ENCODE measurements at regions not wholly inside any gene's neighbourhood (a gene's known extent, or its start where the extent isn't known, plus 50 kb on each side); places are given as distances from the start of the nearest gene placed in this dataset.

DNA sequence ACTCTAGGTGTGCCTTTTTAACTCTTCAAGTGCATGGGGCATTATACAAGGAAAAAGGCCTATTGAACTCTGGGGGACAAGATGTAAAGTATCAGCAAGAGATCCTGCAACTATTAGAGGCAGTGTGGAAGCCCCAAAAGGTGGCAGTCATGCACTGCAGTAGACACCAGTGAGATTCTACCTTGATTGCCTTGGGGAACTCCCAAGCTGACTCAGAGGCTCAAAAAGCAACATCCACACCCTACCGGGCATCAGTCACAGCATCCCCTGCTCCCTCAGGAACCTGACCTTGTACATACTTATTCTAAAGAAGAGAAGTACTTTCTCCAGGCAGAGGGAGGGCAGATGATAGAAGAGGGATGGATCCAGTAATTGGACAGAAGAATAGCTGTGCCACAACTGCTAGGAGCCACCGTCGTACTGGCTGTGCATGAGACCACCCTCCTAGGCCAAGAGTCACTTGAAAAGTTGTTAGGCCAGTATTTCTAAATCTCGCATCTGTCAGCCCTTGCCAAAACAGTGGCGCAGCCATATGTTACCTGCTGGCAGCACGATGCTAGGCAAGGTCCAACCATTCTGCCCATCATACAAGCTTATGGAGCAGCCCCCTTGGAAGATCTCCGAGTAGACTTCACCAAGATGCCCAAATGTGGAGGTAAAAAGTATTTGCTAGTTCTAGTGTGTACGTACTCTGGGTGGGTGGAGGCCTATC lies 523.1 kb upstream of the FRG2C start:
- no peak overlapping the region for H3K4me3 ChIP-seq (ENCODE audit: low read depth, low read length)
- no peak for DNase-seq (ENCODE audit: low read depth)
- TF ChIP-seq, protein P1, sequence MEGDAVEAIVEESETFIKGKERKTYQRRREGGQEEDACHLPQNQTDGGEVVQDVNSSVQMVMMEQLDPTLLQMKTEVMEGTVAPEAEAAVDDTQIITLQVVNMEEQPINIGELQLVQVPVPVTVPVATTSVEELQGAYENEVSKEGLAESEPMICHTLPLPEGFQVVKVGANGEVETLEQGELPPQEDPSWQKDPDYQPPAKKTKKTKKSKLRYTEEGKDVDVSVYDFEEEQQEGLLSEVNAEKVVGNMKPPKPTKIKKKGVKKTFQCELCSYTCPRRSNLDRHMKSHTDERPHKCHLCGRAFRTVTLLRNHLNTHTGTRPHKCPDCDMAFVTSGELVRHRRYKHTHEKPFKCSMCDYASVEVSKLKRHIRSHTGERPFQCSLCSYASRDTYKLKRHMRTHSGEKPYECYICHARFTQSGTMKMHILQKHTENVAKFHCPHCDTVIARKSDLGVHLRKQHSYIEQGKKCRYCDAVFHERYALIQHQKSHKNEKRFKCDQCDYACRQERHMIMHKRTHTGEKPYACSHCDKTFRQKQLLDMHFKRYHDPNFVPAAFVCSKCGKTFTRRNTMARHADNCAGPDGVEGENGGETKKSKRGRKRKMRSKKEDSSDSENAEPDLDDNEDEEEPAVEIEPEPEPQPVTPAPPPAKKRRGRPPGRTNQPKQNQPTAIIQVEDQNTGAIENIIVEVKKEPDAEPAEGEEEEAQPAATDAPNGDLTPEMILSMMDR (IDR thresholded peaks at IDR 0.05; ENCODE audit: control insufficient read depth, extremely low read depth, insufficient read depth), result no peak

DNA sequence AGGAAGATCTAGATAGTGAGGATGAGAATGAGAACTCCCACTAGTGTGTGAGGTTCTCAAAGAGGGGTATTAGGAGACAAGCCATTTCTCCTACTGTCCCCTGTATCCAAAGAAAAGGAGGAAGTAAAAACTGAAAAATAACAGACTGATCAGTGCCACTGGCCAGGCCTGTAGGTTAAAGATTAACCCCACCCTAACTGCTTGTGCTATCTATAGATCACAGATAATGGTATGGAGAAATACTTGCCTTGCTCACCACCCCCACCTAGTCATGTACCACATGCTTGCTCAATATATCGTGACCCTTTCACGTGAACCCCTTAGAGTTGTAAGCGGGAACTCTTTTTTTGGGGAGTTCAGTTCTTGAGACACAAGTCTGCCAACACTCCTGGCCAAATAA lies 519.7 kb upstream of the FRG2C start:
- DNase-seq (ENCODE audit: low read depth), result no peak
- H3K4me3 ChIP-seq (ENCODE audit: low read depth, low read length), result no peak overlapping the region
- TF ChIP-seq, protein P1 (IDR thresholded peaks at IDR 0.05; ENCODE audit: control insufficient read depth, extremely low read depth, insufficient read depth), result no peak

DNA sequence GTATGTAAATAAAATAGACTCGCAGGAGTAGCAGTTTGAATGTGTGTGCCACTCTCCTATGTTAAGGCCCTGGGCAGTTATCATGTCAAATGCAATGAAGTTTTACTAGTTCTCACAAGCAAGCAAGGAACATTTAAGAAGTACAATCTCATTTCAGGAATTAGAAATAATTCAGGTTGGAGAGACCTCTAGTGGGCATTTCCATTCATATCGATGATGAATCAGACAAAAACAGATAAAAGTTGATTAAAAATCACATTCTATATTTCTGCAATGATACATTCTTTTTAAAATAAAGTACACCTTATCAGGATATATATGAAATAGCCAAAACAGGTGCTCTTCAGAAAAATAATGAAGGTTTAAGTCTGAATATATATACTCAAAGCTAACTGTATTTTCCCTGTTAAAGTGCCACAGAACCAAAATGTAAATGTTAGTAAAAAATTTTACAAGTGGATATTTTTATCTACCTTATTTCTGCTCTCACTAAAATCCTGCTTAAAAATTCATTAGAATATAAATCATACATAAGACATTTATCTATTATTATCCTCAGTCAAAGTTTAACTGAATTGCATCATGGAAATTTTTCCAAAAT lies 492.4 kb upstream of the FRG2C start:
- H3K4me3 ChIP-seq (ENCODE audit: low read depth, low read length), result no peak overlapping the region
- TF ChIP-seq, protein P1 (IDR thresholded peaks at IDR 0.05; ENCODE audit: control insufficient read depth, extremely low read depth, insufficient read depth), result peak; percentile 54
- DNase-seq (ENCODE audit: low read depth), result peak; percentile 11

DNA sequence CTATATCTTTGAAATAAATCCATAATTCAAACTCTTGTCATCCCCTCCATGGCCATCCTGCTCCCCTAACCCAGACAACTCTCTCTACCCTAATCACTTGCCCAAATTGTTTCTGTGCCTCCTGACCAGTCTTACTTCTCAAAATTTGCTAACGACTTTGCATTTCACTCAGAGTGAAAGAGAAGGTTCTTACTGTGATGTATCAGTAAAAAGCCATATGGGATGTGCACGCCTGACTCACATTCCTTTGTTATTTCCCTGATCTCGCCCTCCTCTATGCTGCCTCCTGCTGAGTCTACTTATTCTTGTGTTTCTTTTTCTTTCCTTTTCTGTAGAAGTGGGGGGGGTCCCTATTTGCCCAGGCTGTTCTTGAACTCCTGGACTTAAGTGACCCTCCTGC lies 487.2 kb upstream of the FRG2C start:
- DNase-seq (ENCODE audit: low read depth), result no peak
- TF ChIP-seq, protein P1 (IDR thresholded peaks at IDR 0.05; ENCODE audit: control insufficient read depth, extremely low read depth, insufficient read depth), result no peak
- no peak overlapping the region for H3K4me3 ChIP-seq (ENCODE audit: low read depth, low read length)

DNA sequence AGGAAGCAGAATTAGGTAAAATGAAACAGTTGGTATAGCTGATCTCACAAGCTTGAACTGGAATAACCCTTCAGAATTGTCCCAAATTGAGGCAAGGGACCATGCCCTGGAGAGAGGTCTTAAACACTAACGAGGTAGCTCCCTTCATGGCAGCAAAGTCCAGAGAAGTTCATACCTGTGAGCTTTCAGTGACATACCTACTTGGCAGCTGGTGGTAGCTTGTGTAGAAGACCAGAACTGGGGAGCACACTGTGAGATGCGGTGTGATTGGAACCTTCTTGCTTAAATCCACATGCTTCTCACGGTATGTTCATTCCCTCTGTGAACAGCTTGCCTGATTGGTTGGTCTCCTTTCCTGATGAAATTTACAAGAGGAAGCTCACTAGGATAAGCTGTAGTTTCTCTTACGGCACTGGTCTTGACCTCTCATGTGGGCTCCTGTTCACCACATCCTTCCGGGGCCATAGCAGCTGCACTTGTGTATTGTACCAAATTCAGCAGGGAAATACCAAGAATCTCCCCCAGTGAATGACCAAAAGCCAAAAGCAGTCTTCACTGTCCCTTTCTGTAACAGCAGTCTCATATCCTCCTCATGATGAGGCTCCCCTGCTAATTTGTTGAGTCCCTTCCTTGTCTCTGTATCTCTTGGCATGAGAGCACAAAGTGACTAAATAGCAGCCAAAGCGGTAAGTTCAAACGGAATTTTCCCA lies 483.7 kb upstream of the FRG2C start:
- TF ChIP-seq, protein P1 (IDR thresholded peaks at IDR 0.05; ENCODE audit: control insufficient read depth, extremely low read depth, insufficient read depth), result no peak
- DNase-seq (ENCODE audit: low read depth), result no peak
- H3K4me3 ChIP-seq (ENCODE audit: low read depth, low read length), result no peak overlapping the region

DNA sequence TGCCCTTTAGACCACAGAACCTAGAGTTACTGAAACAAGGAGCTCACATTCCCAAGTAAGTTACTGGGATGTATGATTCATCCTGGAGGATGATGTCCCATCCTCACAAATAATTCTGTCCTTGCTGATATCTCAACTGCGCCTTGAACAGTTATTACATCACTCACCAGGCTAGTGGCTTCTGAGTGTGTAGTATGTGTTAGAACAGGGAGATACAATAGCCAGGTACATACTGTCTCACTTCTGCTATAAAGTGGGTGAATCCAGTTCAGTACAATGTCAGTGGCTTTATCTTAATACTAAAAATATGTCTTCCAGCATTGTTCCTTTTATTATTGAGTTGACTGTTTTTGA lies 483.2 kb upstream of the FRG2C start:
- TF ChIP-seq, protein P1 (IDR thresholded peaks at IDR 0.05; ENCODE audit: control insufficient read depth, extremely low read depth, insufficient read depth), result no peak
- no peak for DNase-seq (ENCODE audit: low read depth)
- no peak overlapping the region for H3K4me3 ChIP-seq (ENCODE audit: low read depth, low read length)

Data from LNCaP clone FGC (cell line).